Colonic mucosa (tissue), 4 donors: ENCODE measurements at regions not wholly inside any gene's neighbourhood (a gene's known extent, or its start where the extent isn't known, plus 50 kb on each side); places are given as distances from the start of the nearest gene placed in this dataset.
"Not testable (repeated sequence)": the region's sequence is repeated elsewhere in the genome, so short reads cannot be mapped to it uniquely, and the experiment has no call there.

Source experiments
- DNase-seq: peaks from one replicate; pipeline ENCODE4 v3.0.0-alpha.2; 2020
- H3K27ac ChIP-seq: fragments of 200-600 bp; one replicate; pipeline ENCODE4 v1.8.0; 2021
- H3K27me3 ChIP-seq: fragments of 200-600 bp; one replicate; pipeline ENCODE4 v1.8.0; 2021
- H3K36me3 ChIP-seq: fragments of 200-600 bp; one replicate; pipeline ENCODE4 v1.8.0; 2021
- H3K4me1 ChIP-seq: fragments of 200-600 bp; one replicate; pipeline ENCODE4 v1.8.0; 2021; ENCODE audit warnings: mild to moderate bottlenecking
- H3K4me3 ChIP-seq: fragments of 200-600 bp; one replicate; pipeline ENCODE4 v1.8.0; 2021
- H3K9ac ChIP-seq, 2 donors: one replicate each; pipeline ENCODE4 v1.7.0; 2013; ENCODE audit warnings: control low read depth in 2 of 2, low read depth in 2 of 2, low read length in 2 of 2
- H3K9me3 ChIP-seq: fragments of 200-600 bp; one replicate; pipeline ENCODE4 v1.8.0; 2021
- CTCF ChIP-seq: fragments of 200-600 bp; IDR thresholded peaks from one replicate; pipeline ENCODE4 v1.8.0; 2022; ENCODE audit warnings: antibody characterized with exemption, mild to moderate bottlenecking
- intact Hi-C: fragments of 100-400 bp; cut with DNase I; formaldehyde crosslinking; loops from one replicate; pipeline ENCODE4 v1.14.1; 2022
- donor health status: healthy.
- donor health status: DM: no; HTN: no; CAD: no.
- donor health status: DM: no; HTN: no; CAD: no.

DNA sequence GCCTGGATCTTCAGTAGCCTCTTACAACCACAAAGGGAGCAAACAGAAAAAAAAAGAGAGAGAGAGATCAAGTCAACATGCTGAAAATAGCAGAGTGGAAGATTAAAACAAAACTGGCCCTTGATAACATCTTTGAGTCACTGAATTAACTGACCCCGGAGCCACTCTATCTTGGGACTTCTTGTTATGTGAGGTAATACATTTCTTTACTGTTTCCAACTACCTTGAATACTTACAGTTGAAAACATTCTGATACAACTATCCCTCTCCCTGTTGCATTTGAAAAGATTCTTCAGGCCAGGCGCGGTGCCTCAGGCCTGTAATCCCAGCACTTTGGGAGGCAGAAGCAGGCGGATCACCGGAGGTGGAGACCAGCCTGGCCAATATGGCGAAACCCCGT is 208.1 kb downstream of the MEMO1 start:
- Histone ChIP-seq H3K9me3 (no peaks in the 10 kb centered on the region), H3K4me3 (no peak overlapping the region), H3K4me1 (no peaks in the 10 kb centered on the region), H3K36me3 (no peaks in the 10 kb centered on the region), H3K9ac (no peak overlapping the region), H3K27me3 (no peaks in the 10 kb centered on the region), H3K27ac (no peak overlapping the region)
- intact Hi-C loops, result no loop called here
- no peak for DNase-seq
- no peak for TF ChIP-seq CTCF

GRCh38 chr2:31799282-31799681 is 211.5 kb downstream of the MEMO1 start:
- H3K4me1 ChIP-seq, H3K36me3 ChIP-seq, H3K9me3 ChIP-seq, H3K27me3 ChIP-seq, H3K27ac ChIP-seq, H3K9ac ChIP-seq, DNase-seq, H3K4me3 ChIP-seq, intact Hi-C loops: not testable (repeated sequence)

DNA sequence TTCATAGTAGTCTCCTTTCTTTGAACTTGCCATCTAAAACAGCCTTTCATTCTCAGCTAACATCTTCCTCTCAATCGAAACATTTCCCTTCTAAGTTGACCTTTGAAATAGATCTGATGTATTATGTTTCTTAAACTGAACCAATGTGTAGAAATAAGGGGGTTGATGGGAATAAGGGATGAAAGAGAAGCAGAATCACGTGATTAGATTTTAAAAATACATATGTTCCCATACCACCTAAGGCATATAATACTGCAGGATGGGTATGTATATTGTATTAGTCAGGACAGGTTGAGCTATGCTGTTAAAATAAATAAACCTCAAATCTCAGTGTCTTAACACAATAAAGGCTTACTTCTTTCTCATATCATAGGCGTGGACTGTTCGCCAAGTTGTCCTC is 207.5 kb upstream of the SRD5A2 start:
- DNase-seq, result no peak
- TF ChIP-seq CTCF, result no peak
- H3K36me3 ChIP-seq, result no peaks in the 10 kb centered on the region
- H3K4me1 ChIP-seq, result no peaks in the 10 kb centered on the region
- intact Hi-C loops, result no loop called here
- H3K27ac ChIP-seq, result no peak overlapping the region
- no peak overlapping the region for H3K4me3 ChIP-seq
- H3K9ac ChIP-seq, result no peak overlapping the region
- H3K9me3 ChIP-seq, result no peaks in the 10 kb centered on the region
- no peaks in the 10 kb centered on the region for H3K27me3 ChIP-seq

DNA sequence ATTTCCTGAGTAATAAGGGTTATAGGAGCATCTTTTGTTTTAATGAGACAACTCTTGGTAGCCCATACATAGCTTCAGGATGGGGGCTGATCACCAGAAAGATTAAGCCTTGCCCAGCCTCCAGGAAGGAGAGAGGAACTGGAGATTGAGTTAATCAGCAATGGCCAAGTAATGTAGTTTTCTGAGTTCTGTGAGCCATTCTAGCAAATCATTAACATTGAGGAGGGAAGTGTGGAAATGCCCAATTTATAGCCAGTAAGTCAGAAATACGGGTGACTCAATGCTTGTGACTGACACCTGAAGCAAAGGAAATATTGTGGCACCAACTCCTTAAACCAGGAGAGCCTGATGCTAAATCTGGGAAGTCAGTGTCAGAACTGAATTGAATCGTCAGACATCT is 205.1 kb upstream of the SRD5A2 start:
- H3K9ac ChIP-seq, result no peak overlapping the region
- no peaks in the 10 kb centered on the region for H3K36me3 ChIP-seq
- H3K4me1 ChIP-seq, result no peaks in the 10 kb centered on the region
- H3K9me3 ChIP-seq, result no peaks in the 10 kb centered on the region
- no peak overlapping the region for H3K27ac ChIP-seq
- intact Hi-C loops, result no loop called here
- no peak for TF ChIP-seq CTCF
- DNase-seq, result no peak
- H3K4me3 ChIP-seq, result no peak overlapping the region
- no peaks in the 10 kb centered on the region for H3K27me3 ChIP-seq

- H3K27me3 ChIP-seq, result no peaks in the 10 kb centered on the region
- no peaks in the 10 kb centered on the region for H3K36me3 ChIP-seq
- intact Hi-C loops, result no loop called here
- no peak overlapping the region for H3K27ac ChIP-seq
- H3K9ac ChIP-seq, result no peak overlapping the region
- no peak for DNase-seq
- no peak for TF ChIP-seq CTCF
- no peaks in the 10 kb centered on the region for H3K4me1 ChIP-seq
- no peaks in the 10 kb centered on the region for H3K9me3 ChIP-seq
- H3K4me3 ChIP-seq, result no peak overlapping the region
Observed at GRCh38 chr2:31784868-31785267, 204.1 kb upstream of the SRD5A2 start.

DNA sequence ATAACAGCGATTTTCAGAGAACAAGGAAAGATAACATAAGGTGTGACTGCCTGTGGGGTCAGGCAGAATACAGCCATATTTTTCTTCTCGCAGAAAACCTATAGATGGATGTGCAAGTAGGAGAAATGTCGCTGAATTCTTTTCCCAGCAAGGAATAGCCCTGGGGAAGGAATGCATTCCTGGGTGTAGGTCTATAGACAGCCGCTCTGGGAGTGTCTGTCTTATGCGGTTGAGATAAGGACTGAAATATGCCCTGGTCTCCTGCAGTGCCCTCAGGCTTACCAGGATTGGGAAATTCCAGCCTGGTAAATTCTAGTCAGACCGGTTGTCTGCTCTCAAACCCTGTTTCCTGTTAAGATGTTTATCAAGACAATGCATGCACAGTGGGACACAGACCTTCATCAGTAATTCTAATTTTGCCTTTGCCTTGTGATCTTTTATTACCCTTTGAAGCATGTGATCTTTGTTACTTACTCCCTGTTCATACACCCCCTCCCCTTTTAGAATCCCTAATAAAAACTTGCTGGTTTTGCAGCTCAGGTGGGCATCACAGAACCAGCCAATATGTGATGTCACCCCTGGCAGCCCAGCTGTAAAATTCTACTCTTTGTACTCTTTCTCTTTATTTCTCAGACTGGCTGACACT is 202.8 kb upstream of the SRD5A2 start:
- H3K27me3 ChIP-seq, H3K4me3 ChIP-seq, H3K27ac ChIP-seq, H3K36me3 ChIP-seq, H3K4me1 ChIP-seq, H3K9me3 ChIP-seq, DNase-seq, intact Hi-C loops, H3K9ac ChIP-seq: not testable (repeated sequence)
